HL-60 (cell line): ENCODE measurements at regions not wholly inside any gene's neighbourhood (a gene's known extent, or its start where the extent isn't known, plus 50 kb on each side); places are given as distances from the start of the nearest gene placed in this dataset.

Experiments
- DNase-seq, 2 experiments: peaks; one replicate each; pipeline ENCODE4 v3.0.0-alpha.2; 2010 to 2020; ENCODE audit warnings: low read depth in 1 of 2, low spot score in 1 of 2
- H3K27ac ChIP-seq: fragments of 250-450 bp; sonication (Bioruptor Pico); replicated peaks from 2 replicates; pipeline ENCODE4 v1.5.1; 2020; ENCODE audit warnings: mild to moderate bottlenecking, moderate library complexity
- H3K27me3 ChIP-seq: fragments of 250-450 bp; sonication (Bioruptor Pico); 2 replicates; pipeline ENCODE4 v1.5.1; 2021; ENCODE audit warnings: mild to moderate bottlenecking, moderate library complexity; ENCODE audit not compliant: insufficient read depth, poor library complexity, severe bottlenecking
- H3K4me3 ChIP-seq: replicated peaks from 2 replicates; pipeline ENCODE4 v1.5.1; 2011; ENCODE audit warnings: mild to moderate bottlenecking, control low read depth, low read length; ENCODE audit not compliant: insufficient read depth
- CTCF ChIP-seq: IDR thresholded peaks from one replicate; pipeline ENCODE4 v1.5.1; 2011; ENCODE audit warnings: low read length, control low read depth, inconsistent platforms; ENCODE audit not compliant: insufficient read depth
- GABPA ChIP-seq: IDR thresholded peaks from 2 replicates; pipeline ENCODE4 v1.6.1; 2012; ENCODE audit warnings: low read depth
- POLR2AphosphoS5 ChIP-seq: IDR thresholded peaks from 2 replicates; pipeline ENCODE4 v1.6.1; 2012; ENCODE audit warnings: low read depth
- REST ChIP-seq: IDR thresholded peaks from 2 replicates; pipeline ENCODE4 v1.6.1; 2012; ENCODE audit warnings: low read depth; ENCODE audit not compliant: insufficient replicate concordance
- SPI1 ChIP-seq: IDR thresholded peaks from 2 replicates; pipeline ENCODE4 v1.6.1; 2012; ENCODE audit warnings: low read depth, mild to moderate bottlenecking, borderline replicate concordance

- Histone ChIP-seq H3K27ac (no peak overlapping the region), H3K27me3 (no peaks in the 10 kb centered on the region), H3K4me3 (no peak overlapping the region)
- TF ChIP-seq REST (no peak), GABPA (no peak), POLR2AphosphoS5 (no peak), SPI1 (no peak), CTCF (no peak)
- no peak for DNase-seq
Observed at GRCh38 chr12:102344691-102345090, 135.7 kb downstream of the IGF1 start.

GRCh38 chr12:102343361-102344121 is 136.8 kb downstream of the IGF1 start:
- Histone ChIP-seq H3K4me3 (no peak overlapping the region), H3K27me3 (no peaks in the 10 kb centered on the region), H3K27ac (no peak overlapping the region)
- DNase-seq = no peak
- TF ChIP-seq GABPA (no peak), CTCF (no peak), POLR2AphosphoS5 (no peak), SPI1 (no peak), REST (no peak)

GRCh38 chr12:102342281-102343006 is 137.9 kb downstream of the IGF1 start:
- Histone ChIP-seq H3K27ac (no peak overlapping the region), H3K4me3 (no peak overlapping the region), H3K27me3 (no peaks in the 10 kb centered on the region)
- no peak for DNase-seq
- no peak for TF ChIP-seq REST
- TF ChIP-seq GABPA = no peak
- no peak for TF ChIP-seq CTCF
- TF ChIP-seq SPI1 = no peak
- no peak for TF ChIP-seq POLR2AphosphoS5
